Neuronal stem cell (in vitro differentiated cells): ENCODE measurements at regions not wholly inside any gene's neighbourhood (a gene's known extent, or its start where the extent isn't known, plus 50 kb on each side); places are given as distances from the start of the nearest gene placed in this dataset.

Source experiments
- DNase-seq: peaks from one replicate; pipeline ENCODE4 v3.0.0-alpha.2; 2013; ENCODE audit warnings: low spot score
- H2AFZ ChIP-seq: one replicate; pipeline ENCODE4 v1.6.1; 2013; ENCODE audit warnings: mild to moderate bottlenecking, low read length, inconsistent platforms
- H2AK5ac ChIP-seq: 2 replicates; pipeline ENCODE4 v1.6.1; 2013; ENCODE audit warnings: low read depth, mild to moderate bottlenecking, inconsistent platforms, low read length, moderate library complexity, mixed read lengths
- H2BK120ac ChIP-seq: 2 replicates; pipeline ENCODE4 v1.6.1; 2013; ENCODE audit warnings: low read depth, mild to moderate bottlenecking, inconsistent platforms, low read length, moderate library complexity, mixed read lengths
- H2BK12ac ChIP-seq: one replicate; pipeline ENCODE4 v1.6.1; 2013; ENCODE audit warnings: low read length, inconsistent platforms
- H2BK15ac ChIP-seq: 2 replicates; pipeline ENCODE4 v1.6.1; 2013; ENCODE audit warnings: mild to moderate bottlenecking, low read length, inconsistent platforms, mixed read lengths
- H2BK5ac ChIP-seq: one replicate; pipeline ENCODE4 v1.6.1; 2013; ENCODE audit warnings: inconsistent platforms, mild to moderate bottlenecking, low read length, moderate library complexity
- H3K14ac ChIP-seq: one replicate; pipeline ENCODE4 v1.6.1; 2013; ENCODE audit warnings: low read length, inconsistent platforms
- H3K18ac ChIP-seq: 2 replicates; pipeline ENCODE4 v1.6.1; 2013; ENCODE audit warnings: low read length, inconsistent platforms
- H3K23ac ChIP-seq: 2 replicates; pipeline ENCODE4 v1.6.1; 2013; ENCODE audit warnings: low read depth, mild to moderate bottlenecking, mixed read lengths, low read length, inconsistent platforms; ENCODE audit not compliant: poor library complexity
- H3K27ac ChIP-seq: replicated peaks from 3 replicates; pipeline ENCODE4 v1.5.1; 2013; ENCODE audit warnings: low read length, inconsistent platforms
- H3K27me3 ChIP-seq, 3 experiments: 2 replicates each; pipeline ENCODE4 v1.6.1; 2013; ENCODE audit warnings: low read length in 3 of 3, mild to moderate bottlenecking in 2 of 3, inconsistent platforms in 1 of 3, low read depth in 1 of 3, mixed read lengths in 1 of 3, moderate library complexity in 1 of 3; ENCODE audit not compliant: control insufficient read depth in 3 of 3, insufficient read depth in 3 of 3
- H3K36me3 ChIP-seq, 2 donors: replicated peaks in 1 of 2; 2 replicates each; pipeline ENCODE4 v1.6.1; 2013; ENCODE audit warnings: low read length in 2 of 2; ENCODE audit not compliant: control insufficient read depth in 2 of 2, insufficient read depth in 2 of 2
- H3K4ac ChIP-seq: 2 replicates; pipeline ENCODE4 v1.6.1; 2013; ENCODE audit warnings: inconsistent platforms, mild to moderate bottlenecking, low read length, moderate library complexity
- H3K4me1 ChIP-seq, 2 donors: 1 replicate in 1 of 2; 2 replicates in 1 of 2; pipeline ENCODE4 v1.6.1; 2013; ENCODE audit warnings: low read length in 2 of 2, low read depth in 1 of 2; ENCODE audit not compliant: control insufficient read depth in 2 of 2, insufficient read depth in 1 of 2
- H3K4me2 ChIP-seq: one replicate; pipeline ENCODE4 v1.6.1; 2013; ENCODE audit warnings: mild to moderate bottlenecking, low read length, inconsistent platforms; ENCODE audit not compliant: insufficient read depth, poor library complexity, severe bottlenecking
- H3K4me3 ChIP-seq, 2 donors: 2 replicates each; pipeline ENCODE4 v1.5.1; 2013; ENCODE audit warnings: low read length in 2 of 2, mild to moderate bottlenecking in 2 of 2, inconsistent platforms in 1 of 2, moderate library complexity in 1 of 2
- H3K79me1 ChIP-seq: one replicate; pipeline ENCODE4 v1.6.1; 2013; ENCODE audit warnings: low read depth, mild to moderate bottlenecking, inconsistent platforms, low read length, moderate library complexity
- H3K9ac ChIP-seq: one replicate; pipeline ENCODE4 v1.6.1; 2013; ENCODE audit warnings: mild to moderate bottlenecking, low read depth, low read length, inconsistent platforms; ENCODE audit not compliant: poor library complexity
- H3K9me3 ChIP-seq, 2 donors: replicated peaks in 1 of 2; 2 replicates each; pipeline versions ENCODE3 to v1.6.1; 2013; ENCODE audit warnings: low read length in 2 of 2, mild to moderate bottlenecking in 2 of 2, inconsistent platforms in 1 of 2, low read depth in 1 of 2, mixed read lengths in 1 of 2, moderate library complexity in 1 of 2; ENCODE audit not compliant: control insufficient read depth in 2 of 2, insufficient read depth in 1 of 2
- H4K8ac ChIP-seq: one replicate; pipeline ENCODE4 v1.6.1; 2013; ENCODE audit warnings: low read depth, mild to moderate bottlenecking, inconsistent platforms, low read length, moderate library complexity
- H4K91ac ChIP-seq: one replicate; pipeline ENCODE4 v1.6.1; 2013; ENCODE audit warnings: low read length, low read depth, mild to moderate bottlenecking, inconsistent platforms; ENCODE audit not compliant: poor library complexity
- WGBS, 2 donors: extraction: QIAGEN DNeasy Blood & Tissue Kit; methylation state at CpG; one replicate each; pipeline ENCODE4 v1.1.7; 2013; ENCODE audit warnings: missing lambda C conversion rate in 2 of 2, mixed read lengths in 1 of 2; ENCODE audit not compliant: insufficient read length in 2 of 2, insufficient replicate concordance in 1 of 2; ENCODE audit errors: extremely low coverage in 2 of 2; 5-methylcytosine and 5-hydroxymethylcytosine counted together

DNA sequence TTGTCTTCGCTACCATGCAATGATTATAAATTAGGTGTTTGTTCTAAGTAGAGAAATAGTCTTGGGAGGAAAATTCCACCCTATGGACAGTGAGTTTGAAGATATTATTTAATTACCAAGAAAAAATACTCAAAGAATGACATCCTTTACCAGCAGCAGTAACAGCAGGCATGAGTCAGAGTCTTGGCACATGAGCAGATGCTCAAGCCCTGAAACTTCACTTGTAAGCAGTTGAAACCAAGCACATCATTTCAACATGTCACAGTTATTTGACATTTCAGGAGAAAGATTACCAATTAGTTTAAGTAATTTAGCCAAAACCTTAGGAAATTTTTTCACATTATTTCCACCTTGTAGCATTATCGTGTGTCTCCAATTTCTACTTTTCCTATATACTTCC, 99.2 kb downstream of the C12orf50 start:
- Histone ChIP-seq H3K4me1 (no peaks in the 10 kb centered on the region), H2BK5ac (no peak overlapping the region), H3K27ac (no peak overlapping the region)

GRCh38 chr12:87929346-87929745, 99.9 kb downstream of the C12orf50 start:
- H3K4me2 ChIP-seq = no peak overlapping the region
- no peaks in the 10 kb centered on the region for H3K79me1 ChIP-seq
- H2BK5ac ChIP-seq = no peak overlapping the region
- no peaks in the 10 kb centered on the region for H3K27me3 ChIP-seq
- no peak overlapping the region for H2BK12ac ChIP-seq
- H4K91ac ChIP-seq = no peak overlapping the region
- no CpG with 5 or more reads among the region's 2 CpGs for WGBS, 2 donors
- no peak overlapping the region for H3K23ac ChIP-seq
- no peak overlapping the region for H3K4me3 ChIP-seq
- no peak overlapping the region for H2BK120ac ChIP-seq
- H3K36me3 ChIP-seq = no peaks in the 10 kb centered on the region
- no peaks in the 10 kb centered on the region for H3K4me1 ChIP-seq
- DNase-seq = no peak
- no peak overlapping the region for H2AK5ac ChIP-seq
- H4K8ac ChIP-seq = no peak overlapping the region
- H3K4ac ChIP-seq = no peak overlapping the region
- H3K18ac ChIP-seq = no peak overlapping the region
- H2BK15ac ChIP-seq = no peak overlapping the region
- no peak overlapping the region for H3K14ac ChIP-seq
- no peak overlapping the region for H2AFZ ChIP-seq
- no peaks in the 10 kb centered on the region for H3K9me3 ChIP-seq
- H3K27ac ChIP-seq = no peak overlapping the region
- H3K9ac ChIP-seq = no peak overlapping the region

More for the DNA sequence above, 99.2 kb downstream of the C12orf50 start:
- Histone ChIP-seq H2BK12ac (no peak overlapping the region), H3K36me3 (no peaks in the 10 kb centered on the region), H3K23ac (no peak overlapping the region), H3K9me3 (no peaks in the 10 kb centered on the region), H3K4ac (no peak overlapping the region), H2AFZ (no peak overlapping the region), H3K18ac (no peak overlapping the region), H3K4me2 (no peak overlapping the region), H2BK15ac (no peak overlapping the region), H4K91ac (no peak overlapping the region), H3K4me3 (no peak overlapping the region), H2BK120ac (no peak overlapping the region), H3K9ac (no peak overlapping the region), H4K8ac (no peak overlapping the region), H2AK5ac (no peak overlapping the region), H3K27me3 (no peaks in the 10 kb centered on the region), H3K14ac (no peak overlapping the region), H3K79me1 (no peaks in the 10 kb centered on the region)
- no peak for DNase-seq
- no CpG with 5 or more reads among the region's 2 CpGs for WGBS, 2 donors

DNA sequence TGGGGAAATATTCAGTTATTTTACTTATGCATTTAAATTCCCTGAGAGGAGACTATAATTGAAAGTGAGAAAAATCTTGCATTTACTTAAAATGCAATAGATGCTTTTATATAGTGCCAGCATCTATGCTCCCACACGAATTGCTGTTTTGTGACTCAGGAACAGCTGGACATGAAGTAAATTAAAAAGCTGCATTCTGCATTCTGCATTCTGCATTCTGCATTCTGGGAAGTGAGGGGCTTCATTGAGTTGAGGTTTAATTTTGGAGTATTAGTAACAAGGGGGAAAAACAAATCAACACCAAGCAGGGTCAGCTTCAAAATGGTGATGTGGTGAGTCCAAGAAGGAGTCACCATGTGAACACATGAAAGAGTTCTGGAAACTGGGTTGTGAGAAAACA, 101.2 kb downstream of the C12orf50 start:
- Histone ChIP-seq H2BK5ac (no peak overlapping the region), H2AK5ac (no peak overlapping the region), H3K27me3 (no peaks in the 10 kb centered on the region), H4K8ac (no peak overlapping the region), H3K9ac (no peak overlapping the region), H2AFZ (no peak overlapping the region), H3K27ac (no peak overlapping the region), H3K36me3 (no peaks in the 10 kb centered on the region), H2BK15ac (no peak overlapping the region), H3K14ac (no peak overlapping the region), H2BK12ac (no peak overlapping the region), H3K4me3 (no peak overlapping the region), H3K4me2 (no peak overlapping the region), H3K9me3 (no peaks in the 10 kb centered on the region), H4K91ac (no peak overlapping the region), H3K4me1 (no peaks in the 10 kb centered on the region), H3K18ac (no peak overlapping the region), H3K4ac (no peak overlapping the region), H2BK120ac (no peak overlapping the region), H3K79me1 (no peaks in the 10 kb centered on the region), H3K23ac (no peak overlapping the region)
- no peak for DNase-seq
- no CpG with 5 or more reads among the region's 1 CpG for WGBS, 2 donors

GRCh38 chr12:87925021-87925420, 104.2 kb downstream of the C12orf50 start:
- Histone ChIP-seq H2BK15ac (no peak overlapping the region), H3K14ac (no peak overlapping the region), H3K18ac (no peak overlapping the region), H3K4me2 (no peak overlapping the region), H3K4ac (no peak overlapping the region), H2AFZ (no peak overlapping the region), H3K9ac (no peak overlapping the region), H2BK12ac (no peak overlapping the region), H2AK5ac (no peak overlapping the region), H3K36me3 (no peaks in the 10 kb centered on the region), H4K91ac (no peak overlapping the region), H3K27ac (no peak overlapping the region), H3K9me3 (no peaks in the 10 kb centered on the region), H3K27me3 (no peaks in the 10 kb centered on the region), H3K4me3 (no peak overlapping the region), H3K4me1 (peaks cover 0 to 4% of the 10 kb centered on the region in 2 donors), H2BK5ac (no peak overlapping the region), H3K79me1 (no peaks in the 10 kb centered on the region), H2BK120ac (no peak overlapping the region), H3K23ac (no peak overlapping the region), H4K8ac (no peak overlapping the region)
- no peak for DNase-seq
- WGBS, 2 donors = no CpG with 5 or more reads among the region's 2 CpGs
